HUES64 (cell line): ENCODE measurements at regions not wholly inside any gene's neighbourhood (a gene's known extent, or its start where the extent isn't known, plus 50 kb on each side); places are given as distances from the start of the nearest gene placed in this dataset.

ENCODE experiments used
- H3K27ac ChIP-seq: 2 replicates; pipeline ENCODE4 v1.7.0; 2013; ENCODE audit warnings: low read depth, low read length, inconsistent platforms
- H3K27me3 ChIP-seq: 2 replicates; pipeline ENCODE4 v1.6.1; 2013; ENCODE audit warnings: mild to moderate bottlenecking, low read length; ENCODE audit not compliant: insufficient read depth
- H3K36me3 ChIP-seq: 2 replicates; pipeline ENCODE4 v1.6.1; 2013; ENCODE audit warnings: mild to moderate bottlenecking, low read length; ENCODE audit not compliant: insufficient read depth
- H3K4me1 ChIP-seq: 2 replicates; pipeline ENCODE4 v1.6.1; 2013; ENCODE audit warnings: mild to moderate bottlenecking, low read length, moderate library complexity; ENCODE audit not compliant: insufficient read depth
- H3K4me3 ChIP-seq: 2 replicates; pipeline ENCODE4 v1.5.1; 2013; ENCODE audit warnings: mild to moderate bottlenecking, low read length, moderate library complexity
- H3K9ac ChIP-seq: 2 replicates; pipeline ENCODE4 v1.6.1; 2013; ENCODE audit warnings: mild to moderate bottlenecking, low read depth, low read length
- H3K9me3 ChIP-seq: 2 replicates; pipeline ENCODE4 v1.6.1; 2013; ENCODE audit warnings: low read depth, low read length; ENCODE audit not compliant: insufficient read depth
- WGBS: fragments of 150-250, 120-280 bp; methylation state at CpG from one replicate; pipeline ENCODE4 v1.1.7; 2013; ENCODE audit warnings: missing lambda C conversion rate; 5-methylcytosine and 5-hydroxymethylcytosine counted together

DNA sequence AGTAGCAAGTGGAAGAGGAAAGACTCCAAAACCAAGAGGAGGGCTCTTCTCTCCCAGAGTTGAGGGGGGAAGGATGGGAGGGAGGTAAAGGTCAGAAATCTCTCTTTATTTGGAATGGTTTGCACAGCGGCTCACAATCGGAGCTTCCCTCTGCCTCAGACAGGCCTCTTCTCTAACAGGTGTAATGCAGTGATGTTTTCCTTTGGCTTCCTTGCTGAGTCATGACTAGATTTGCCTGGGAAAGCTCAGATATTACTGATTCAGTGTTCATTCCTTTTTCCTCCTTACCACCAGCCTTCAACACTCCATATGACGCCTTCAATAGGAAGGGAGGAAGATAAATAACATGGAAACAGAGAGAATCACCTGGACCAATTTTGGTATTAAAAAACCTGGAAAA, 136.6 kb downstream of the RNF152 start:
- no peak overlapping the region for H3K27ac ChIP-seq
- H3K4me1 ChIP-seq, result no peaks in the 10 kb centered on the region
- 94% methylated on average over 3 of the region's 3 CpGs for WGBS
- no peaks in the 10 kb centered on the region for H3K9me3 ChIP-seq
- no peak overlapping the region for H3K4me3 ChIP-seq
- no peak overlapping the region for H3K9ac ChIP-seq
- no peaks in the 10 kb centered on the region for H3K27me3 ChIP-seq
- H3K36me3 ChIP-seq, result no peaks in the 10 kb centered on the region

DNA sequence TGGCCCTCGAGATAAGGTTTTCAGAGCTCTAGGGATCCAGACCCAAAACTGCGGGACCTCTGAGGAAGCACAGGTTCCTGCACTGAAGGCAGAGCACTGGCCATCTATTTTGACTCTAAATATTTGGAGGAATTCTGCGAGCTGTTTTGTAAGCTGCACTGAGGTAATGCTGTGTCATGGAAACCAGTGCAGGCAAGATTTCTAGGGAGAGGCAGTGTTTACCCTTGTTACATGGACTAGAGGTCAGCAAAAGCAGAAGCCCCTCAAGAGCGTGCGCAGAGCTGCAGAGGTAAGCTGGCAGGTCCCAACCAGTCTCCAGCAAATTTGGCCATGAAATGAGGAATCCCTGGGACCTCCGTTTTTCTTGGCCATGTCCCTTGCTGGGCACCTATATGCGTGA, 137.3 kb downstream of the RNF152 start:
- H3K27ac ChIP-seq, result no peak overlapping the region
- no peaks in the 10 kb centered on the region for H3K36me3 ChIP-seq
- no peaks in the 10 kb centered on the region for H3K4me1 ChIP-seq
- H3K9ac ChIP-seq, result no peak overlapping the region
- H3K9me3 ChIP-seq, result no peaks in the 10 kb centered on the region
- H3K27me3 ChIP-seq, result no peaks in the 10 kb centered on the region
- no peak overlapping the region for H3K4me3 ChIP-seq
- WGBS, result 95% methylated on average over 7 of the region's 7 CpGs

DNA sequence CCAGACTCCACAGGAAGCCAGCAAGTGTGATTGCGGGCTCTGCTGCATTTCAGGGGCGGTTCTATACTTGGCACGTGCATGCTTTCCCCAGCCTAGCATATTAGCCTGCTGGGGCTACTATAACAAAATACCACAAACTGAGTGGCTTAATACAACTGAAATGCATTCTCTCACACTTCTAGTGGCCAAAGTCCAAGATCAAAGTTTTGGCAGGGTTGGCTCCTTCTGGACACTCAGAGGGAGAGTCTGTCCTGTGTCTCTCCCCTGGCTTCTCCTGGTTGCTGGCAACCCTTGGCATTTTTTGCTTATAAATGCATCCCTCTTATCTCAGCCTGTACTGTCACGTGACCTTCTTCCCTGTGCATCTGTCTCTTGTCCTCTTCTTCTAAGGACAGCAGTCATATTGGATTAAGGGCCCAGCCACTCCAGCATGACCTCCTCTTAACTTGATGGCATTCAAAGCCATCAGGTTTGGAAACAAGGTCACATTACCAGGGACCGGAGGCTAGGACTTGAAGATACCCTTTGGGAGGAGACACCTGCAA, 138.7 kb downstream of the RNF152 start:
- H3K27me3 ChIP-seq, result no peaks in the 10 kb centered on the region
- no peaks in the 10 kb centered on the region for H3K4me1 ChIP-seq
- no peaks in the 10 kb centered on the region for H3K9me3 ChIP-seq
- 94% methylated on average over 5 of the region's 5 CpGs for WGBS
- no peaks in the 10 kb centered on the region for H3K36me3 ChIP-seq
- H3K27ac ChIP-seq, result no peak overlapping the region
- H3K9ac ChIP-seq, result no peak overlapping the region
- H3K4me3 ChIP-seq, result no peak overlapping the region

DNA sequence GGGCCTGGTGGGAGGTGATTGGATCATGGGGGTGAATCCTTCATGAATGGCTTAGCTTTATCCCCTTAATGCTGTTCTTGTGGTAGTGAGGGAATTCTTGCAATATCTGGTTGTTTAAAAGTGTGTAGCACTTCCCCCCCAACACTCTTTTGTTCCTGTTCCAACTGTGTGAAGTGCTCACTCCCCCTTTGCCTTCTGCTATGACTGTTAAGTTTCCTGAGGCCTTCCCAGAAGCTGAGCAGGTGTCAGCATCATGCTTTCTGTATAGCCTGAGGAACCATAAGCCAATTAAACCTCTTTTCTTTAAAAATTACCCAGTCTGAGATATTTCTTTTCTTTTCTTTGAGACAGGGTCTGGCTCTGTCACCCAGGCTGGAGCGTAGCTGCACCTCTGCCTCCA, 139.4 kb downstream of the RNF152 start:
- Histone ChIP-seq H3K4me1 (no peaks in the 10 kb centered on the region), H3K4me3 (no peak overlapping the region), H3K36me3 (no peaks in the 10 kb centered on the region), H3K9ac (no peak overlapping the region), H3K27ac (no peak overlapping the region), H3K9me3 (no peaks in the 10 kb centered on the region), H3K27me3 (no peaks in the 10 kb centered on the region)
- WGBS, result 100% methylated on average over 1 of the region's 1 CpG

DNA sequence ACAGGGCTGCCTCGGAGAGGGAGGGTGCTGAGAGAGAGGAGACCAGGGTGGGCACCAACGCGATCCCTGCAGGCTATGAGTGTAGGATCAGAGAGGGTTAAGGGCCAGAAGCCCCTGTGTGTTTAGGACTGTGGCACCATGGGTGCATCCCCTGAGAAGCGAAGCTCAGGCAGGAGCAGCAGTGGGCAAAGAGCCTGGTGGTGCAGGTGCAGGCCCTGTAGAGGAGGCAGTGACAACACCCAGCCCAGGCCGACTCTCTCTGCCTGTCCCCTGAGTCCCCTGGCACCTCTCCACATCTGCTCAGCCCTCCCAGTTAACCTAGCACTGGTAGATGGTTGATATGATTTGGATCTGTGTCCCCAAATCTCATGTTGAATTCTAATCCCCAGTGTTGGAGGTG, 139.8 kb downstream of the RNF152 start:
- Histone ChIP-seq H3K27ac (no peak overlapping the region), H3K4me1 (no peaks in the 10 kb centered on the region), H3K9ac (no peak overlapping the region), H3K36me3 (no peaks in the 10 kb centered on the region), H3K9me3 (no peaks in the 10 kb centered on the region), H3K4me3 (no peak overlapping the region), H3K27me3 (no peaks in the 10 kb centered on the region)
- WGBS, result 80% methylated on average over 5 of the region's 5 CpGs

DNA sequence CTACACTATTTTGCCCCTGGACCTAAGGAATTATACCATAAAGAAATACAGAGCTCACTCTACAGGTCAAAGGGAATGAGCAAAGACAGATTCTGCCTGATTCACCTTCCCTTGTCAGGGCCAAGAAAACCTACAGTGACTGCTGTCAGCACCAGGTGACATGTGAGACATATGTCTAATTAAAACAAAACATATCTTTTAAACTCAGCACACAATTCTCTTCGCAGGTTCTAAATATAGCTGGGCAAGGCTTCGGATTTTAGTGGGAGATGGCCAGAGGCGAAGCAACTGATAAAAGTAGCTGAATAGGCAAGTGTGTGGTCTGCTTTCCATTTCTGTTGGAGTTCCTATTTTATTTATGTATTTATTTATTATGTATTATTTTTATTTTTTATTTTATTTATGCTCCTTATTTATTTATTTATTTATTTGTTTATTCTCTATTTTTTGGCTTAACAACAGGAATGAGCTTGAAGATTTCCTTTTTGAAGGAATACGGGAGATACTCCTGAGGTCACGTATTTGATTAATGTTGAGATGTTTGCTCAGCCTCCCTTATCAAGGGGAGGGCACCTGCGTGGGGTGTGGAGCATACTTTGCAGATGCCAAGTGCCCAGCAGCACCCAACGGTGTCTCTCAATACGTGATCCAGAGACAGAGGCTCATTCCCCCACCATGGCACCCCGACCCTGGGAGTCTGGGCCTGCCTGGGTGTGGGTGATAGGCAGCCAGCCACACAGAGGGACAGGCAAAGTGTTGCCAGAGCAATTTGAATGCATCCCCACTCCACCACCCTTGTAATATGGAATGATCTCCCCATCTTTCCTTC, 141.8 kb downstream of the RNF152 start:
- H3K4me1 ChIP-seq, result no peaks in the 10 kb centered on the region
- H3K36me3 ChIP-seq, result no peaks in the 10 kb centered on the region
- no peaks in the 10 kb centered on the region for H3K27me3 ChIP-seq
- no peak overlapping the region for H3K9ac ChIP-seq
- H3K27ac ChIP-seq, result no peak overlapping the region
- H3K4me3 ChIP-seq, result no peak overlapping the region
- WGBS, result 98% methylated on average over 9 of the region's 9 CpGs
- H3K9me3 ChIP-seq, result no peaks in the 10 kb centered on the region

DNA sequence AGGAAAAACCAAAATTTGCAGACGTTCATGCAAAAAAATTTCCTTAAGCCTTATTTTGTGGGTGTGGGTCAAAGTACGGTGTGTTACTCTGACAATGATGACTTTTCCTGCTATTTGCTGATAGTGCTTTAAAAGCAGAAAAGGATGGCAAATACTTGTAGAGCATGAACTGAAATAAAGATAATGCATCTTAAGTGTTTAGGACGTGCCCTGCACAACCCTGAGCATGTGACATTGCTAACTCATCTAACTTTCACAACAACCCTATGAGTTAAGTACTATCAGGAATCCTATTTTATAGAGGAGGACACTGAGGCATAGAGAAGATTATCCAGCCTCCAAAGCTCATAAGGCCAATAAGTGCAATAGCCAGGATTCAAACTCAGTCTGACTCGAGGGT, 143.3 kb downstream of the RNF152 start:
- no peaks in the 10 kb centered on the region for H3K4me1 ChIP-seq

DNA sequence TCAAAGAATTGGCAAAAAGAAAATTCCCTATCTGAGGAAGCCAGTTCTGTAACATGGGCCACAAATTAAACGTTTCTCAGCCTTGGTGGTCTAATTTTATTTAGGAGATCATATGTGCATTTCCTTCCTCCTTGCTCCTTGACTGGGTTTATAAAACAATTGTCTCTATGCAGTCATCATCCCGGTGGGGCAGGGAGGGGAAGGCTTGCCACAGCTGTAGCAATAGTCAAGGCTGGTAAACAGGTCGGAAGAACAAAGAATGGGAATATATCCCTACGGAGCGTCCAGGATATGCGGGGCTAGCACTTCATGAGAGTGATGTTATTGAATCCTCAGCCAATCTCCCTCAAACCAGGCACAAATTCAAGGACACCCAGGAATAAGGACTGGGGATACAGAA, 143.8 kb downstream of the RNF152 start:
- 94% methylated on average over 6 of the region's 6 CpGs for WGBS
- H3K27me3 ChIP-seq, result no peaks in the 10 kb centered on the region
- no peak overlapping the region for H3K27ac ChIP-seq
- no peaks in the 10 kb centered on the region for H3K4me1 ChIP-seq
- H3K36me3 ChIP-seq, result no peaks in the 10 kb centered on the region
- no peaks in the 10 kb centered on the region for H3K9me3 ChIP-seq
- H3K4me3 ChIP-seq, result no peak overlapping the region
- H3K9ac ChIP-seq, result no peak overlapping the region

More for the DNA sequence above, 143.3 kb downstream of the RNF152 start:
- WGBS, result 97% methylated on average over 3 of the region's 4 CpGs
- Histone ChIP-seq H3K36me3 (no peaks in the 10 kb centered on the region), H3K27me3 (no peaks in the 10 kb centered on the region), H3K4me3 (no peak overlapping the region), H3K9ac (no peak overlapping the region), H3K9me3 (no peaks in the 10 kb centered on the region), H3K27ac (no peak overlapping the region)

DNA sequence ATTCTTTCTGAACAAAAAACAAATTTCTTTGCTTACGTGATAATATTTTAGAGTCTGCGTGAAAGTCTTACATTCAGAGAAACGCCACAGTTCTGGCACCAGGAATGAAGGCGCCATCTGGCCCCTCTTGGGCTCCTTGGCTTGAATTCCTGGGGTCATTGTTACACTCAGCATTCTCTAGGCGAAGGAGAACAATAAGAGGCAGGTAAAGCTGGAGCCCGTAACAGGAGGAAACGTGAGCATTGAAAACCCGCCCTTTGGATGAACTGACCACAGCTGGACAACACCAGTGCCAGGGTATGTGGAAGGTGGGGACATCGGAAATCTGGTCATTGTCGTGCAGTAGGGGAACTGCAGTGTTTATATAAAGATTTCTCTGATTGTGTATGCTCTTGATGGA, 144.8 kb downstream of the RNF152 start:
- 89% methylated on average over 10 of the region's 10 CpGs for WGBS
- Histone ChIP-seq H3K27ac (no peak overlapping the region), H3K9ac (no peak overlapping the region), H3K9me3 (no peaks in the 10 kb centered on the region), H3K4me3 (no peak overlapping the region), H3K27me3 (no peaks in the 10 kb centered on the region), H3K36me3 (no peaks in the 10 kb centered on the region), H3K4me1 (no peaks in the 10 kb centered on the region)

DNA sequence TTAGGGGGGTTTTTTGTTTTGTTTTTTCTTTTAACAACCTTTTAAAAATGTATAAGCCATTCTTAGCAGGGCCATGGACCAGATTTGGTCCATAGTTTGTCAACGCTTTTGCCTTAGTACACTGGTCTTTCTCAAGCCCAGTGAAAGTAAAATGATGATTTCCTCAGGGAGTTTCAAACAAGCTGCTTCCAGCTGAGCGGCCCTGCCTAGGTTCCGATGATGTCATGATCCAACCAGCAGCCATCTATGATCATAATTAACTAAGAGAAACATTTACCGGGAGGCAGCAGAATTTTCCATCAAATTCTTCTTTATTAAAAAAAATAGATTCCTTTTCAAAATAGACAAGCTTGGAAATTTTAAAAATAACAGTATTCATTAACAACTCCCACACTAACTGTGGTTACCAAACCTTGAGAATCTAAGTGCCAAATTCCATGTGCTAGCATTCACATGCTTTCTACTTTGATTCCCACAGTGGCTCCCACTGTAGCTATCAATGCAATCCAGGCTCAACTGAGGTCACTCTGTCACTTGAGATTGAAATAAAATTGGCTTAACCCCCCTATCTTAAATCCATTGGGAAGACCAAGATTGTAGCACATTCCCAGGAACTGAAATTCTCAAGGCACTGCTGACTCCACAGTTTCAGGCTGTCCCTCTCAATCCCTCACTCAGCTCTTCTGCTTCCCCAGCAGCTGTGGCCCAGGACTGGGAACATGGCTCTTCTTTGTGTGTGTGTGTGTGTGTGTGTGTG, 148.9 kb downstream of the RNF152 start:
- H3K4me1 ChIP-seq, result no peaks in the 10 kb centered on the region
- H3K9me3 ChIP-seq, result no peaks in the 10 kb centered on the region
- no peaks in the 10 kb centered on the region for H3K27me3 ChIP-seq
- no peak overlapping the region for H3K4me3 ChIP-seq
- H3K36me3 ChIP-seq, result no peaks in the 10 kb centered on the region
- no peak overlapping the region for H3K9ac ChIP-seq
- WGBS, result 97% methylated on average over 4 of the region's 4 CpGs
- H3K27ac ChIP-seq, result no peak overlapping the region

DNA sequence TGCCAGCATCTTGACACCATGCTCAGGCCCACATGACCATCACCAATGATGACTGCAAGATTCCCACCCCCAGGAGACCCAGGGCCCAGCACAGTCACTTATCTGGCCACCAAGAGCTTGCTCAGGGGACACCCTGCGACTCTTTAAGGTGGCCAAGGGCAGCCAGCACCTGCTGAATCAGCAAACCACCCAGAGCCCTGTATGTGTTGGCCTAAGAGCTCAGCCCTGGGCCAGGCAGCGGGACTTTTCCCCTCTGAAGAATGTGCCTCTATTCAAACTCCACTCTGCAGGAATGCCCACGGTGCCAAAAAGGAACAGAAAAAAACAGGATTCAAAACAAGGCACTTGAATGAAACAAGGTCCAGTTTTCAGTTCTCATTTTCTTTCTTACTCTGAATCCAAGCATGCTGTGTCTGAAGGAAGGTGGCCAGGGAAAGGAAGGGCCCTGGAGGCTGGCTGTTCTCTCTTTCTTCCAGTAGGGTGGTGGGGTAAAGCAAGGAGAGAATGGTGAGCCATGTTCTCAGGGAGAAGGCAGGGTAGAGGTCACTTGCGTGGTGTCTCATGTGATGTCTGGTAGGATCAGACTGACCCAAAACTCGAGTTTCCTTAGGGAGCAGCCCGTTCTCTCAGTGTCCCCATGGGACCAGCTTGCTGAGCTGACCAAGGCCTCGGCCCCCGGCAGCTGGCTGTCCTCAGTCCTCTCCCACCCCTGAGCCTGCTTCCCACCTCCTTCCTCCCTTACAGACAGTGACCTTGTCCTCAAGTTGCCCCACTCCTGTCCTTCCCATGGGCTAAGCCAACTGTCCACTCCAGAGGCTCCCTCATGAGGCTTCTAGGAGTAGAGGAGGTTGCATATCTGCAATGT, 150.0 kb downstream of the RNF152 start:
- WGBS, result 95% methylated on average over 8 of the region's 8 CpGs
- H3K9me3 ChIP-seq, result no peaks in the 10 kb centered on the region
- H3K4me1 ChIP-seq, result no peaks in the 10 kb centered on the region
- no peak overlapping the region for H3K4me3 ChIP-seq
- no peak overlapping the region for H3K27ac ChIP-seq
- no peaks in the 10 kb centered on the region for H3K36me3 ChIP-seq
- H3K27me3 ChIP-seq, result no peaks in the 10 kb centered on the region
- H3K9ac ChIP-seq, result no peak overlapping the region
